ENCODE measurements at regions not wholly inside any gene's neighbourhood (a gene's known extent, or its start where the extent isn't known, plus 50 kb on each side); places are given as distances from the start of the nearest gene placed in this dataset.

- TF ChIP-seq POLR2A (IDR thresholded peaks at IDR 0.05; ENCODE audit: low read length) = no peak
- TF ChIP-seq GATA1 (IDR thresholded peaks at IDR 0.05; ENCODE audit: low read depth, low read length) = no peak
These were observed 52.0 kb upstream of the DAPK1 start for GRCh38 chr9:87445646-87446045.
